ACC112 (cell line): ENCODE measurements at regions not wholly inside any gene's neighbourhood (a gene's known extent, or its start where the extent isn't known, plus 50 kb on each side); places are given as distances from the start of the nearest gene placed in this dataset.
A peak's percentile ranks its signal among the peaks of the same experiment; 100 is the strongest.
"Not testable (repeated sequence)": the region's sequence is repeated elsewhere in the genome, so short reads cannot be mapped to it uniquely, and the experiment has no call there.

Experiments used
- H2AFZ ChIP-seq: fragments of 200-600 bp; sonication (generic); one replicate; pipeline ENCODE4 v1.6.0; 2017; ENCODE audit warnings: antibody characterized with exemption, low read length; ENCODE audit not compliant: unreplicated experiment
- H3K27ac ChIP-seq: fragments of 200-600 bp; sonication (generic); 2 replicates; pipeline ENCODE4 v1.5.1; 2014; ENCODE audit warnings: low read depth, mild to moderate bottlenecking, antibody characterized with exemption, low read length, moderate library complexity
- H3K27me3 ChIP-seq: fragments of 200-600 bp; sonication (generic); 2 replicates; pipeline ENCODE4 v1.6.1; 2014; ENCODE audit warnings: mild to moderate bottlenecking, antibody characterized with exemption, low read length, moderate library complexity, mixed read lengths; ENCODE audit not compliant: insufficient read depth
- H3K36me3 ChIP-seq: fragments of 200-600 bp; sonication (generic); 2 replicates; pipeline ENCODE4 v1.6.1; 2016; ENCODE audit warnings: mild to moderate bottlenecking, antibody characterized with exemption, low read length, moderate library complexity, mixed read lengths; ENCODE audit not compliant: insufficient read depth
- H3K4me1 ChIP-seq: fragments of 200-600 bp; sonication (generic); one replicate; pipeline ENCODE4 v1.6.1; 2016; ENCODE audit warnings: low read length, mixed read lengths; ENCODE audit not compliant: insufficient read depth, unreplicated experiment, control insufficient read depth
- H3K4me3 ChIP-seq: fragments of 200-600 bp; sonication (generic); 2 replicates; pipeline ENCODE4 v1.5.1; 2014; ENCODE audit warnings: mild to moderate bottlenecking, low read depth, low read length
- H3K79me2 ChIP-seq: fragments of 200-600 bp; sonication (generic); one replicate; pipeline ENCODE4 v1.6.0; 2016; ENCODE audit warnings: low read length; ENCODE audit not compliant: control insufficient read depth, unreplicated experiment, insufficient read depth

DNA sequence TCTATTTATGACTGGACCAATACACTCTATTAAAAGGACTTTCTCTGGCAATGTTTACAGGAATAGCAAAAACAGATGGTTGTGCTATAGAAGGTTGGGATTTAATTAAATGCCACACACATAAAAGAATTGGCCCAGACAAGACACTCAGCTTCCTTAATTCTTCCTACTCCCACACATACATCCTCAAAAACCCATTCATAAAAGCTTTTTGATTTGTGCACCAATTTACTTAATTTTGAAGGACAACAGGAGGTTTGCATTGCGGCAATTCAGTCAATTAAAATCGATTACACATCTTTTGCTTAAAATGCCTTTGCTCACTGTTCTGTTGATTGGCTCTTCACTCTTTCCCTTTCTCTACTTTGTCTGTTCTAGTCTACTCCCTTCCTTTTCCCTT is 317.1 kb downstream of the CBLL2 start:
- H3K4me3 ChIP-seq = no peak overlapping the region

DNA sequence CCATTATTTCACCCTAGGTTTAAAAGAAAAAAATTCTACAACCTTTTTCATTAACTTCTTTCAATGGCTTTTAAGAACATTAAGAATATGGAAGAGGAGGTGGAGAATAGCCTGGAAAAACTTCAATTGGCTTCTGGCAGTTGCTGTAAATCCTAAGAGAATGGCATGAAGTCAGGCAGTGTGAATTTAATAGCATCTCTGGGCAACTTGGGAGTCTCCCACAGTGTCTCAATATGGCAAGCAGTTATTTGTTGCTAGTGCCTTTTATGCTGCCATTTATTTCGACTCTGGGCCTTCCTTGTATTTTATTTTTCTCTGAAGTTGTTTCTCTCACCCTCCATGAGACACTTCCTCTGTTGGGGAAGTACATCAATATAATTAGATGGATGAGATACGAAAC is 322.1 kb downstream of the CBLL2 start:
- Histone ChIP-seq H3K79me2 (no peaks in the 10 kb centered on the region), H2AFZ (no peak overlapping the region), H3K4me1 (no peaks in the 10 kb centered on the region), H3K27me3 (no peaks in the 10 kb centered on the region), H3K36me3 (no peaks in the 10 kb centered on the region), H3K27ac (no peak overlapping the region), H3K4me3 (no peak overlapping the region)

More for the DNA sequence above, 317.1 kb downstream of the CBLL2 start:
- no peaks in the 10 kb centered on the region for H3K4me1 ChIP-seq
- H3K27ac ChIP-seq = no peak overlapping the region
- no peak overlapping the region for H2AFZ ChIP-seq
- H3K79me2 ChIP-seq = no peaks in the 10 kb centered on the region
- no peaks in the 10 kb centered on the region for H3K36me3 ChIP-seq
- no peaks in the 10 kb centered on the region for H3K27me3 ChIP-seq

DNA sequence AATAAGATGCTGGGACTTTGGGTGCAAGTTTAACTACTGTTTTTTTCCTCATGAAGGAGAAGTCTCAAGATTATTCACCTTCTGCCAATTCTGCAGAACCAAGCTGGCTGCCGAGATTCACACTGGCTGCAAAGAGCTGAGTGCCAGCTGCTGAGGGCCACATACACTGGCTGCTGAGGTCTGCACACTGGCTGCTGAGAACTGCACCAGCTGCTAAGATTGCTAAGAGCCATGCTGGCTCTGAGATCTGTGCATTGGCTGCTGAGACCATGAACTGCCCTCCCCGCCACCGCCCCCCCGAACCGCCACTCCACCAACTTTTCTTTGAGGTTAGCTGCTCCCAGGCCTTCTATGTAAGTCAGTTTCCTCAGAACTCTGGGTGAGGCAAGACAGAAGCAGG is 330.3 kb downstream of the CBLL2 start:
- Histone ChIP-seq H2AFZ (no peak overlapping the region), H3K27ac (no peak overlapping the region), H3K4me1 (no peaks in the 10 kb centered on the region), H3K27me3 (no peaks in the 10 kb centered on the region), H3K79me2 (no peaks in the 10 kb centered on the region), H3K36me3 (no peaks in the 10 kb centered on the region), H3K4me3 (no peak overlapping the region)

DNA sequence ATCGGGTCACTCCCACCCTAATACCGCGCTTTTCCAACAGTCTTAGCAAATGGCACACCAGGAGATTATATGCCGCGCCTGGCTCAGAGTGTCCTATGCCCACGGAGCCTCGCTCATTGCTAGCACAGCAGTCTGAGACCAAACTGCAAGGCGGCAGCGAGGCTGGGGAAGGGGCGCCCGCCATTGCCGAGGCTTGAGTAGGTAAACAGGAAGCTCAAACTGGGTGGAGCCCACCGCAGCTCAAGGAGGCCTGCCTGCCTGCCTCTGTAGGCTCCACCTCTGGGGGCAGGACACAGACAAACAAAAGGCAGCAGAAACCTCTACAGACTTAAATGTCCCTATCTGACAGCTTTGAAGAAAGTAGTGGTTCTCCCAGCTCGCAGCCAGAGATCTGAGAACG is 336.7 kb downstream of the CBLL2 start:
- not testable (repeated sequence) for H2AFZ ChIP-seq, H3K4me1 ChIP-seq, H3K36me3 ChIP-seq, H3K4me3 ChIP-seq, H3K79me2 ChIP-seq, H3K27ac ChIP-seq, H3K27me3 ChIP-seq

DNA sequence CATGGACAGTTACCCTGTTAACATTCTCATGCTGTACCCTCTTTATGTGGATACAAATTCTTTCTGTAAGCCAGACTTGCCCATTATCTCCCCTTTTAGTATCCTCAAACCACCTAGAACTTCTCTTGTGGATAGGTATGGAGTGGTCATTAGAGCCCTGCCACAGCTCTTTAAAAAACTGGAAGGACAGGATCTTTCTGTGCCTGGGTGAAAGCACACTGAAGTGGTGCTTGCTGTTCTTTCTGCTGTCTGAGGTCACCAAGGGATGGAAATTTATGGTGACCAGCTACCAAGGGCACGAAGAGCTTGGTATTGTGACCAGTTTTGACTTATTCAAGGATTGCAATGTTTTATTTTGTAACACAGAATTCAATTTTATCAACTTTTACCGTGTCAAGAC is 344.2 kb downstream of the CBLL2 start:
- H3K79me2 ChIP-seq = no peaks in the 10 kb centered on the region
- no peaks in the 10 kb centered on the region for H3K4me1 ChIP-seq
- no peak overlapping the region for H3K4me3 ChIP-seq
- no peaks in the 10 kb centered on the region for H3K36me3 ChIP-seq
- no peaks in the 10 kb centered on the region for H3K27me3 ChIP-seq
- H2AFZ ChIP-seq = no peak overlapping the region
- no peak overlapping the region for H3K27ac ChIP-seq

DNA sequence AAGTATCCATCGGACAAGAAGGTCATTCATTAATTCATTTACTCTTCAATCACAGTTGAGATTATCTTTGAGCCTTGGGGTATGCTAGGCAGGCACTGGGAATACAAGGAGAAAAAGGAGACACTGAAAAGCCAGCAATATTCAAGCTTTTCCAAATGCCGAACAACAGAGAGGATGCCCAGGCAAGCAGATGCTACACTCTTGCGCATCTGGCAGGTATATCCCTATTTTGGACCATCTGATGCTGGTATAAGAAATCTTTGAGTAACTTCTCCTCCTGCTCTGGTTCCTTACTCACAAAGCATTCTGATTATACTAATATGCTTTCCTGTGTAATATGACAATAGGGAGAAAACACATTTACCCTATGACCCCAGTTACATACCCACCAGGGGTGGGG is 354.9 kb downstream of the CBLL2 start:
- Histone ChIP-seq H3K36me3 (no peaks in the 10 kb centered on the region), H3K79me2 (no peaks in the 10 kb centered on the region), H3K4me3 (no peak overlapping the region), H3K27ac (no peak overlapping the region), H2AFZ (no peak overlapping the region), H3K27me3 (no peaks in the 10 kb centered on the region), H3K4me1 (peaks cover 7% of the 10 kb centered on the region)

DNA sequence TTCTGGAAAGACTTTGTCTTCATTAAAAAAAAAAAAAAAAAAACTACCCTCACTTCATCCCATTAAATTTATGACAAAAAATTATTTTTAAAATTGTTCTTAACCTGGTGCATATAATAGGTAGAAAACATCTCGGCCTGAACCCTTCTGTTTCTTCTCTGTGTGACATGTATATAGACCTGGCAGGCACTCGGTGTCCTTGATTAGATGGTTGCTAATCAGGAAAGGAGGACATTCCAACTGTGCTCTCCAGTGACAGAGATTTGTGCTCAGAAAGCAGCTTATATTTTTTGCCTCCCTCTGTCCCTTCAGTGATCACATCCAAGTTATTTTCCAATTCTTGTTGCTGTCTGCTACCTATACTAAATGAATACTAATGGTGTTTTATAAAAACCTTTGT is 355.6 kb downstream of the CBLL2 start:
- peaks cover 7% of the 10 kb centered on the region for H3K4me1 ChIP-seq

DNA sequence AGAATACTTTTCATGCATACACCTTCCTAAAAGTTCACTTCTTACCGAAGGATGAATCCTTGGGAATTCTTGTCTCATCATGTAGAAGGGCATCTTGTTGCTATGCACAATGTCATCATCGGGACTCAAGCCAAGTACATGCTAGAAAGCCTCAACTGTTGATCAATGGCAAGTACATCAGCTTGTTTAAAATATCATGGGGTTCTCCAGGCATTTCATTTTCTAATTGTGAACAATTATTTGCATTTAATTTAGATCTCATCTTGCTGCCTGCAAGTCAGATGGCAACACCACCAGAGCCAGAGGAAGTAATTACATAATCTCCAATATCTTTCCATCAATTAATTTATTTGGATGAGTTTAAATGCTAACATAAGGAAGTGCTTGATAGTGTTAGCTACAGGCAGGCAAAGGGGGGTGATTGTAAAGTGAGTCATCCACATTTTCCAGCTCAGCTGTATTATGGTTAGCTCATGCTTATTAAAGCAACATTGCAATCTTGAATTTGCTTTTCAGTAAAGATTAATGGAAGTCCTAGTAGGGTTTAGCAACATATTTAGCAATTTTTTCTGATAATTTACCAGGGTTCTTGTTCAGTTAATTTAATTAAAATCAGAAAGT is 356.5 kb downstream of the CBLL2 start:
- Histone ChIP-seq H3K4me3 (peak overlapping the region; percentile 29; the same call in 1 of the 2 replicates), H3K79me2 (no peaks in the 10 kb centered on the region), H3K27me3 (no peaks in the 10 kb centered on the region), H3K27ac (peak overlapping the region; percentile 24; the same call in 1 of the 2 replicates), H3K4me1 (peaks cover 11% of the 10 kb centered on the region), H3K36me3 (no peaks in the 10 kb centered on the region), H2AFZ (no peak overlapping the region)

More for the DNA sequence above, 355.6 kb downstream of the CBLL2 start:
- H3K79me2 ChIP-seq = no peaks in the 10 kb centered on the region
- no peak overlapping the region for H3K4me3 ChIP-seq
- no peaks in the 10 kb centered on the region for H3K27me3 ChIP-seq
- H3K27ac ChIP-seq = no peak overlapping the region
- no peak overlapping the region for H2AFZ ChIP-seq
- no peaks in the 10 kb centered on the region for H3K36me3 ChIP-seq

DNA sequence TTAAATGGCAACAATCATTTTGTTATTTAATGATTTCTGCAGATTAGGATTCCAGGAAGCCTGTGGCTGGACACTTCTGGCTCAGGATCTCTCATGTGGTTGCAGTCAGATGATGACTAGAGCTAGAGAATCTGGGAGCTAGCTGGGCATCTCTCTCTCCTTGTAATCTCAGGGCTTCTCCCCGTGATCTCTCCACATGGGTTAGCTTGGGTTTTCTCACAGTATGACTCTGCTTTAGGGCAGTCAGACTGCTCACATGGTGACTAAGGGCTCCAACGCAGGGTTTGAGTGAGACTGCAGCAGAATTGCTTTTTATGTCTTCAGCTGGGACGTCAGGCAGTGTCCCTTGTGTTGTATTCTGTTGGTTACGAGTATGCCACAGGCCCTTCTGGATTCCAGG is 361.4 kb downstream of the CBLL2 start:
- Histone ChIP-seq H3K27ac (peak overlapping the region; percentile 51), H3K4me3 (no peak overlapping the region), H3K27me3 (no peaks in the 10 kb centered on the region), H3K36me3 (no peaks in the 10 kb centered on the region), H3K4me1 (peaks cover 18% of the 10 kb centered on the region), H3K79me2 (no peaks in the 10 kb centered on the region), H2AFZ (peak overlapping the region; percentile 91)

DNA sequence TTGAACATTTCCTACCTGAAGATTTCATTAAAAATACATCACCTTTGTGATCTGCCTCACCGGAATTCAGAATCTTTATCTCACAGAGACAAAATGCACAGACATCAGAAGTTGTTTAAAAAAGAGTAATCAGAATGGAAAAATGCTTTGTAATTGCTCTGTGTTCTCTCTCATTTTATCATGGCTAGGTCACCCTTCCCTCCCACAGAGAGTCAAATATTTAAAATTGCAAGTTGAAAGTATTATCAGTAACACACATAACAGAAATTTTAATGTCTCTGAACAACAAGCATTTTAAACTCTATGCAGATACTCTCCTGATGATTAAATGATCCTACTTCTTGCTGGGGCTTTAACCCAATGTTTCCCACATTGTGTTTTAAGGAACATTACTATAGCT is 362.0 kb downstream of the CBLL2 start:
- H3K79me2 ChIP-seq = no peaks in the 10 kb centered on the region
- no peaks in the 10 kb centered on the region for H3K36me3 ChIP-seq
- H3K4me3 ChIP-seq = peak overlapping the region; percentile 21; the same call in 1 of the 2 replicates
- H2AFZ ChIP-seq = peak overlapping the region; percentile 91
- H3K27me3 ChIP-seq = no peaks in the 10 kb centered on the region
- H3K4me1 ChIP-seq = peaks cover 15% of the 10 kb centered on the region
- H3K27ac ChIP-seq = peak overlapping the region; percentile 51

DNA sequence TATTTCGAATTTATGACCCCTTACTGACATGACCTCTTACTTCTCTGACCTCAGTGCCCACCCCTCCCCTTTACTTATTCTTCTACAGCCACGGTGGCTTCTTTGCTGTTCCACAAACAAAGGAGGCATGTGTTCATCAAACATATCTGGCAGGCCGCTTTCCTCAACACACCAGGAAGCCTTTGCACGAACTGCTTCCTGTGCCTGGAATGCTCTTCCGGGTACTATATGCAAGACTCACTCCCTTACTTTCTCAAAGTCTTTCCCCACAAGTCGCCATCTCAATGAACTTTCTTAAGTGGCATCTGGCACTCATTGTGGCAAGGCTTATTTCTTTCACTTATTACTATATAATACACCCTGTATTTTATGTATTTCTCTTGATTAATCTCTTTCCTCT is 351.5 kb upstream of the DDX53 start:
- no peak overlapping the region for H3K27ac ChIP-seq
- H3K27me3 ChIP-seq = no peaks in the 10 kb centered on the region
- no peaks in the 10 kb centered on the region for H3K4me1 ChIP-seq
- no peak overlapping the region for H2AFZ ChIP-seq
- no peaks in the 10 kb centered on the region for H3K79me2 ChIP-seq
- H3K4me3 ChIP-seq = no peak overlapping the region
- H3K36me3 ChIP-seq = no peaks in the 10 kb centered on the region
